ENCODE measurements at regions not wholly inside any gene's neighbourhood (a gene's known extent, or its start where the extent isn't known, plus 50 kb on each side); places are given as distances from the start of the nearest gene placed in this dataset.
"Not testable (repeated sequence)": the region's sequence is repeated elsewhere in the genome, so short reads cannot be mapped to it uniquely, and the experiment has no call there.

DNA sequence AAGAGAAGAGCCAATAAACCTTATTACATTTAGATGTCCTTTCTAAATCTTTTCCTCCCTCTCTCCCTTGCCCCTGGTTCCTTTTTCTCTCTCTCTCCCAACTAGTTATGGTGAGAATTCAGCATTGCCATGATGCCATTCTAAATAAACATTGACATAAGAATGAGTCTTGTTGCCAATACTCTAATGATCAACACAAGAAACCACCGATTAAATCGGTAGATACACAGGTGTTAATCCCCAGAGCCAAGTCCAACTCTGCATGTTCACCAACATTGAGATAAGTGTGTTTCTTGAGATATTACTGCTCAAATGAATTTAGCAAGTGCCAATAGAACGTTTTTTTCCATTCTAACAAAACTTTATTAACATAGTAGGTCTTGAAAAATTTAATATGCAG, 412.1 kb downstream of the KCNJ2 start:
- Mint-ChIP-seq H3K27me3 (no peaks in the 10 kb centered on the region), H3K27ac (no peak overlapping the region), H3K9me3 (ENCODE audit: low read depth) (no peaks in the 10 kb centered on the region), H3K4me3 (no peak overlapping the region), H3K4me1 (no peaks in the 10 kb centered on the region), H3K36me3 (ENCODE audit: low read depth) (no peaks in the 10 kb centered on the region)
- intact Hi-C loops (cut with DNase I, micrococcal nuclease): no loop called here
- ChIA-PET CTCF (no interaction called here), POLR2A (no interaction called here)
- DNase-seq: no peak
- no peak for ATAC-seq

- H3K36me3 Mint-ChIP-seq (ENCODE audit: low read depth): no peaks in the 10 kb centered on the region
- H3K4me1 Mint-ChIP-seq: no peaks in the 10 kb centered on the region
- no peak for ATAC-seq
- H3K4me3 Mint-ChIP-seq: no peak overlapping the region
- intact Hi-C loops (cut with DNase I, micrococcal nuclease): no loop called here
- H3K27ac Mint-ChIP-seq: no peak overlapping the region
- CTCF ChIA-PET: no interaction called here
- H3K27me3 Mint-ChIP-seq: no peaks in the 10 kb centered on the region
- H3K9me3 Mint-ChIP-seq (ENCODE audit: low read depth): no peaks in the 10 kb centered on the region
- POLR2A ChIA-PET: interaction anchor here (0.6 kb wide), 1 partner anchor 55 kb away, joined by 3 read pairs; no protein-coding TSS in a partner anchor
- no peak for DNase-seq
Observed at GRCh38 chr17:70582777-70583176, 413.4 kb downstream of the KCNJ2 start.

- intact Hi-C loops (cut with DNase I, micrococcal nuclease): no loop called here
- H3K4me3 Mint-ChIP-seq: no peak overlapping the region
- H3K27ac Mint-ChIP-seq: no peak overlapping the region
- ATAC-seq (no peak), DNase-seq (no peak)
- ChIA-PET POLR2A (no interaction called here), CTCF (no interaction called here)
- no peaks in the 10 kb centered on the region for H3K36me3 Mint-ChIP-seq (ENCODE audit: low read depth)
- no peaks in the 10 kb centered on the region for H3K27me3 Mint-ChIP-seq
- H3K4me1 Mint-ChIP-seq: no peaks in the 10 kb centered on the region
- no peaks in the 10 kb centered on the region for H3K9me3 Mint-ChIP-seq (ENCODE audit: low read depth)
Observed at GRCh38 chr17:70584255-70584654, 414.9 kb downstream of the KCNJ2 start.

- ATAC-seq (no peak), DNase-seq (no peak)
- ChIA-PET POLR2A (no interaction called here), CTCF (no interaction called here)
- no peak overlapping the region for H3K4me3 Mint-ChIP-seq
- H3K27me3 Mint-ChIP-seq: no peaks in the 10 kb centered on the region
- no peaks in the 10 kb centered on the region for H3K4me1 Mint-ChIP-seq
- no peak overlapping the region for H3K27ac Mint-ChIP-seq
- H3K9me3 Mint-ChIP-seq (ENCODE audit: low read depth): no peaks in the 10 kb centered on the region
- intact Hi-C loops (cut with DNase I, micrococcal nuclease): no loop called here
- H3K36me3 Mint-ChIP-seq (ENCODE audit: low read depth): no peaks in the 10 kb centered on the region
Observed at GRCh38 chr17:70588003-70588402, 418.7 kb downstream of the KCNJ2 start.

DNA sequence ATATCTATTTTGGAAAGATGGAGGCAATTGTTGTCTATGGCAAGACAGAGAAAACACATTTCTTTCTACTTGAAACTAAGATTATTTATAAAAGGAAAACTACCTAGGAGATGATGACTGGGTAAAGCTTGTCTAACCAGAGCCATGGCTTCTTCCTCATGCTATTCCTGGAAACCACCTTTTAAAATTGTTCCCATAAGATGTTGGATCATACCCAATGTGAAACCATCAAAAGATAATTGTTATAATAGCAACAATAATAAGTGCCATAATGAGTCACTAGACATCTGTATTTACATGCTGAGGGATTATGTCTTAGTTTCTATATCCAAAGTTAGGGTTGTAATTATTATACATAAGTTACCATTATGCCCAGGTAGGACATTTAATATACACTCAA, 428.4 kb downstream of the KCNJ2 start:
- intact Hi-C loops (cut with DNase I, micrococcal nuclease): no loop called here
- no peak overlapping the region for H3K4me3 Mint-ChIP-seq
- H3K9me3 Mint-ChIP-seq (ENCODE audit: low read depth): no peaks in the 10 kb centered on the region
- POLR2A ChIA-PET: no interaction called here
- no peak overlapping the region for H3K27ac Mint-ChIP-seq
- H3K4me1 Mint-ChIP-seq: no peaks in the 10 kb centered on the region
- no peak for DNase-seq
- no peaks in the 10 kb centered on the region for H3K27me3 Mint-ChIP-seq
- no peaks in the 10 kb centered on the region for H3K36me3 Mint-ChIP-seq (ENCODE audit: low read depth)
- ATAC-seq: no peak
- CTCF ChIA-PET: no interaction called here

DNA sequence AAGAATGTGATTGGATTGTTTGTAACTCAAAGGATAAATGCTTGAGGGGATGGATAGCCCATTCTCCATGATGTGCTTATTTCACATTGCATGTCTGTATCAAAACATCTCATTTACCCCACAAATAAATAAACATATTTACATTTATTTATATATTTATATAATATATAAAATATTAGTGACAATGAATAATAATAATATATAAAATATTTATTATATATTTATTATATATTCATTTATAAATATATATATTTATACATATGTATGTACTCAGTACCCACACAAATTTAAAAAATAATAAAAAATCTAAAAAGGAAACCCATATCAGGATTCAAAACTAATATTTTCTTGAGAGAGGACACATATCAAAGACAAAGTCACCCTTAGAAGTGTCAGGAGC, 429.9 kb downstream of the KCNJ2 start:
- Mint-ChIP-seq H3K36me3 (ENCODE audit: low read depth) (no peaks in the 10 kb centered on the region), H3K4me1 (no peaks in the 10 kb centered on the region), H3K4me3 (no peak overlapping the region), H3K27ac (no peak overlapping the region), H3K27me3 (no peaks in the 10 kb centered on the region), H3K9me3 (ENCODE audit: low read depth) (no peaks in the 10 kb centered on the region)
- no peak for DNase-seq
- ChIA-PET CTCF (no interaction called here), POLR2A (no interaction called here)
- intact Hi-C loops (cut with DNase I, micrococcal nuclease): no loop called here
- no peak for ATAC-seq

- CTCF ChIA-PET: interaction anchor here (1.0 kb wide), 1 partner anchor 67 kb away, joined by 3 read pairs; no protein-coding TSS in a partner anchor
- H3K36me3 Mint-ChIP-seq (ENCODE audit: low read depth); intact Hi-C loops (cut with DNase I, micrococcal nuclease); H3K4me3 Mint-ChIP-seq; DNase-seq; H3K27me3 Mint-ChIP-seq; H3K4me1 Mint-ChIP-seq; H3K27ac Mint-ChIP-seq; H3K9me3 Mint-ChIP-seq (ENCODE audit: low read depth); ATAC-seq; POLR2A ChIA-PET: not testable (repeated sequence)
Observed at GRCh38 chr17:70599945-70600344, 430.6 kb downstream of the KCNJ2 start.

DNA sequence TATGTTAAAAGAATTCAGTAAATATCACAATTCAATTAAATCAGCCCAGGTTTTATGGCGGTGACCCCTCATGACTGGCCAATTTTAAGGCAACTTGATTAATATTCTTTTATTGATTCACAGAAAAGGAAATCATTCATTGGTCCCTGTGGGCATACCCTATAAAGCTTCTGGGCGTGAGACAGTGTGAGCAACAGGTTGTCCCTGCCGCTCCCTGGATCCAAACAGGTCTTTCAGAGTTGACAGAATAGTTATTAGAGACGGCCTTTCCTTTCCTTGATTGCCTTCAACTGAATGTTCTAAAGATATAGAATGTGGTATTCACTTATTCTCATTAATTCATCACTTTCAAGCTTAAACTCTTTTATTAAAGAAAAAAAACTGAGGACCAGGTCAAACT, 433.9 kb downstream of the KCNJ2 start:
- Mint-ChIP-seq H3K27me3 (no peaks in the 10 kb centered on the region), H3K36me3 (ENCODE audit: low read depth) (no peaks in the 10 kb centered on the region)
- POLR2A ChIA-PET: interaction anchor here (0.6 kb wide), 1 partner anchor 1839 kb away, joined by 4 read pairs; no protein-coding TSS in a partner anchor

GRCh38 chr17:70604854-70605253, 435.5 kb downstream of the KCNJ2 start:
- DNase-seq: no peak
- Mint-ChIP-seq H3K4me3 (no peak overlapping the region), H3K9me3 (ENCODE audit: low read depth) (no peaks in the 10 kb centered on the region), H3K27me3 (no peaks in the 10 kb centered on the region), H3K27ac (no peak overlapping the region), H3K36me3 (ENCODE audit: low read depth) (no peaks in the 10 kb centered on the region), H3K4me1 (no peaks in the 10 kb centered on the region)
- ChIA-PET CTCF (no interaction called here), POLR2A (interaction anchor here (0.6 kb wide), 1 partner anchor 867 kb away, joined by 6 read pairs; no protein-coding TSS in a partner anchor)
- intact Hi-C loops (cut with DNase I, micrococcal nuclease): no loop called here
- ATAC-seq: no peak

More for the DNA sequence above, 433.9 kb downstream of the KCNJ2 start:
- ATAC-seq (no peak), DNase-seq (no peak)
- Mint-ChIP-seq H3K4me1 (no peaks in the 10 kb centered on the region), H3K4me3 (no peak overlapping the region), H3K9me3 (ENCODE audit: low read depth) (no peaks in the 10 kb centered on the region), H3K27ac (no peak overlapping the region)
- CTCF ChIA-PET: no interaction called here
- intact Hi-C loops (cut with DNase I, micrococcal nuclease): no loop called here

DNA sequence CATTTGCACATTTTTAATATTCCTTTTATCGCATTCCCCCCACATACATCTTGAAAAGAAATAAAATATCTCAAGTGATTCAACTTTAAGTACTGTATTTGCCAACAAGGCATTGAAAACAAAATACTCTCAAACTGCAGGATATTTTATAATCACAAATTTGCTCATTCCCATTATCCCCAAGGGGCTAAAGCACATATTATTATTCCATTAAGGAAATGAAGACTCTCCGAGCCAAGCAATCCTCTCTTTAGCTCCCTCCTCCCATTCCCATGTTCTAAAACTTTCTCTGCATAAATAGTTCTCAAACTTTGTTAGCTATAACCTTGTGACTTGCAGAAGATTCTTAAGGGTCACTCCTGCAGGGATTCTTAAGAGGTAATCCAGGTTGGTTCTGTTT, 436.8 kb downstream of the KCNJ2 start:
- Mint-ChIP-seq H3K27me3 (no peaks in the 10 kb centered on the region), H3K4me3 (no peak overlapping the region), H3K27ac (no peak overlapping the region), H3K4me1 (no peaks in the 10 kb centered on the region), H3K36me3 (ENCODE audit: low read depth) (no peaks in the 10 kb centered on the region), H3K9me3 (ENCODE audit: low read depth) (no peaks in the 10 kb centered on the region)
- ChIA-PET POLR2A (no interaction called here), CTCF (interaction anchor here (0.9 kb wide), 1 partner anchor 880 kb away, joined by 3 read pairs; no protein-coding TSS in a partner anchor)
- ATAC-seq: no peak
- no peak for DNase-seq
- intact Hi-C loops (cut with DNase I, micrococcal nuclease): no loop called here

GRCh38 chr17:70608193-70608592, 438.9 kb downstream of the KCNJ2 start:
- Mint-ChIP-seq H3K36me3 (ENCODE audit: low read depth) (no peaks in the 10 kb centered on the region), H3K9me3 (ENCODE audit: low read depth) (no peaks in the 10 kb centered on the region), H3K27ac (no peak overlapping the region), H3K4me1 (no peaks in the 10 kb centered on the region), H3K27me3 (no peaks in the 10 kb centered on the region), H3K4me3 (no peak overlapping the region)
- DNase-seq: no peak
- ChIA-PET POLR2A (no interaction called here), CTCF (no interaction called here)
- no peak for ATAC-seq
- intact Hi-C loops (cut with DNase I, micrococcal nuclease): no loop called here

DNA sequence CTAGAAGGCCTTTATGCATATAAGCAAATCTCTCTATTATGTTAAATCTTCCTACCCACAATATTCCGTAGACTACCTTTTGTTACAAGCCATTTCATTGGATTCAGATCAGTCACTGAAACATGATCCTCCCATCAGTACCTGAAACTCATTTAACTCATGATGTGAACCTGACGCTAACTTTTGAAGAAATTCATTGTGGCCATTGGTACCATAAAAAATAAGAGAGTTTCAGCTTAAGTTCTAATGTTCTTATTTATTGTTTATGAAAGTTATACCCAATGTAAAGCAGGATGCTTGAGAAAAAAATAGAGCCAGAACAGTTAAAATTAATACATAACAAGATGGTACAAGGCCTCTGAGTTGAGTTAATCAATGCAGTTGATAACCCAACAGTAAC, 439.6 kb downstream of the KCNJ2 start:
- Mint-ChIP-seq H3K9me3 (ENCODE audit: low read depth) (no peaks in the 10 kb centered on the region), H3K36me3 (ENCODE audit: low read depth) (no peaks in the 10 kb centered on the region), H3K27me3 (no peaks in the 10 kb centered on the region), H3K4me1 (no peaks in the 10 kb centered on the region), H3K27ac (no peak overlapping the region), H3K4me3 (no peak overlapping the region)
- ATAC-seq (no peak), DNase-seq (no peak)
- intact Hi-C loops (cut with DNase I, micrococcal nuclease): no loop called here
- ChIA-PET POLR2A (no interaction called here), CTCF (no interaction called here)

DNA sequence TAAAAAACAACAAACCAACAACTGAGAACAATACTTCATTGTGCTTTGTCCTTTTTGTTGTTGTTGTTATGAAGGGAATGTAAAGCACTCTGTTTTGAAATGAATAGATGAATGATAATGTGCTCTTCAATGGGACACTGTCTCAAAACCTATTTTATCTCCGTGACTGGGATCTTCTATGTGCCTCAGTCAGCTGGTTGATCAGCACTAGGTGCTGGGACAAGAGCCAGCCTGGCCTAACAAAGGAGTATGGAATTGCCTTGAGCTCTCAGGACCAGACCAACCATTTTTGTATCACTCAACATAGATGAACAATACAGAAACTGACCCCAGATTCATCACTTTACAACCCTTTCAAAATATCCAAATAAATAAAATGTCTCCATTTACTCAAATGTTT, 440.2 kb downstream of the KCNJ2 start:
- H3K9me3 Mint-ChIP-seq (ENCODE audit: low read depth): no peaks in the 10 kb centered on the region
- no peak overlapping the region for H3K27ac Mint-ChIP-seq
- DNase-seq (no peak), ATAC-seq (no peak)
- H3K4me3 Mint-ChIP-seq: no peak overlapping the region
- intact Hi-C loops (cut with DNase I, micrococcal nuclease): no loop called here
- H3K27me3 Mint-ChIP-seq: no peaks in the 10 kb centered on the region
- POLR2A ChIA-PET: no interaction called here
- H3K36me3 Mint-ChIP-seq (ENCODE audit: low read depth): no peaks in the 10 kb centered on the region
- CTCF ChIA-PET: interaction anchor here (0.6 kb wide), 1 partner anchor 158 kb away, joined by 3 read pairs; no protein-coding TSS in a partner anchor
- no peaks in the 10 kb centered on the region for H3K4me1 Mint-ChIP-seq
